HepG2 (cell line): ENCODE measurements at regions not wholly inside any gene's neighbourhood (a gene's known extent, or its start where the extent isn't known, plus 50 kb on each side); places are given as distances from the start of the nearest gene placed in this dataset.

ENCODE experiments used
- ATAC-seq: fragments of 200-7000 bp; cut with Tn5 transposase; 3 replicates; pipeline ENCODE4 v1.9.1; 2020; ENCODE audit warnings: mild to moderate bottlenecking, moderate library complexity
- BruUV-seq: library from RNA; stranded (reverse); fragments of 400-500 nt; replicated peaks from 2 replicates; lab custom pipeline; 2021; lab: Mats Ljungman, UMichigan
- CTCF ChIA-PET: fragments of 300-600 bp; formaldehyde crosslinking; extraction: SDS; loops from one replicate; lab custom pipeline; 2021; ENCODE audit warnings: low total read pairs, inconsistent platforms, low intra/inter-chr PET ratio; lab: Yijun Ruan, JAX
- POLR2A ChIA-PET: fragments of 350-600 bp; sonication (Branson Sonifier 250); formaldehyde crosslinking; loops from one replicate; lab custom pipeline; 2020; ENCODE audit warnings: antibody characterized with exemption, inconsistent platforms; lab: Yijun Ruan, JAX
- DNase-seq: peaks from one replicate; pipeline ENCODE4 v3.0.0-alpha.2; 2015; ENCODE audit warnings: low spot score
- FAIRE-seq: peaks from 3 replicates; lab custom pipeline; 2011; peaks lifted over from hg19 to GRCh38; lab: Jason Lieb, UNC
- H2AFZ ChIP-seq: one replicate; pipeline ENCODE4 v1.6.1; 2011; ENCODE audit warnings: low read length, inconsistent platforms
- H3K27ac ChIP-seq: fragments of 300-600 bp; 3 replicates; pipeline ENCODE4 v1.8.0; 2011; ENCODE audit warnings: mixed run types, mild to moderate bottlenecking, mixed read lengths, low read length, inconsistent platforms; ENCODE audit not compliant: insufficient read depth; ENCODE audit errors: extremely low read length
- H3K27me3 ChIP-seq, 2 experiments: fragments of 200-600 bp in 1 of 2; 2 replicates in 1 of 2; 3 replicates in 1 of 2; pipeline versions ENCODE4 v1.6.0 to v1.8.0; 2011; ENCODE audit warnings: low read length in 2 of 2, mild to moderate bottlenecking in 2 of 2, moderate library complexity in 2 of 2, inconsistent platforms in 1 of 2; ENCODE audit not compliant: insufficient read depth in 2 of 2, control insufficient read depth in 1 of 2
- H3K36me3 ChIP-seq, 2 experiments: fragments of 200-600 bp in 1 of 2; replicated peaks in 1 of 2; 2 replicates in 1 of 2; 3 replicates in 1 of 2; pipeline versions ENCODE4 v1.5.1 to v1.8.0; 2011; ENCODE audit warnings: low read length in 2 of 2, inconsistent platforms in 1 of 2; ENCODE audit not compliant: insufficient read depth in 2 of 2, control insufficient read depth in 1 of 2
- H3K4me1 ChIP-seq: 2 replicates; pipeline ENCODE4 v1.5.1; 2012; ENCODE audit warnings: low read length, inconsistent platforms; ENCODE audit not compliant: insufficient read depth
- H3K4me2 ChIP-seq: 2 replicates; pipeline ENCODE4 v1.6.0; 2011; ENCODE audit warnings: low read depth, low read length, inconsistent platforms
- H3K4me3 ChIP-seq, 3 experiments: fragments of 200-600 bp in 1 of 3; sonication (generic), shearing (Covaris generic) in 1 of 3; replicated peaks in 1 of 3; 2 replicates each; pipeline ENCODE4 v1.5.1; 2011 to 2016; ENCODE audit warnings: low read length in 3 of 3, inconsistent platforms in 2 of 3, low read depth in 2 of 3, mild to moderate bottlenecking in 2 of 3, control low read depth in 1 of 3, mixed read lengths in 1 of 3; ENCODE audit not compliant: insufficient read depth in 1 of 3
- H3K79me2 ChIP-seq: one replicate; pipeline ENCODE4 v1.6.1; 2011; ENCODE audit warnings: low read length, inconsistent platforms; ENCODE audit not compliant: insufficient read depth
- H3K9ac ChIP-seq: 2 replicates; pipeline ENCODE4 v1.6.0; 2011; ENCODE audit warnings: mild to moderate bottlenecking, low read depth, low read length, inconsistent platforms; ENCODE audit not compliant: insufficient read depth
- H3K9me3 ChIP-seq: 2 replicates; pipeline ENCODE4 v1.5.1; 2012; ENCODE audit warnings: mild to moderate bottlenecking, low read length
- H4K20me1 ChIP-seq: 2 replicates; pipeline ENCODE4 v1.6.0; 2011; ENCODE audit warnings: inconsistent platforms, mild to moderate bottlenecking, low read length, moderate library complexity; ENCODE audit not compliant: insufficient read depth
- ARHGAP35 ChIP-seq: sonication (generic); formaldehyde crosslinking; IDR thresholded peaks from 2 replicates; pipeline ENCODE4 v1.9.0; 2022; ENCODE audit warnings: mild to moderate bottlenecking, inconsistent platforms, moderate library complexity, missing genetic modification reagents, borderline replicate concordance
- BCL6 ChIP-seq: IDR thresholded peaks from 2 replicates; pipeline ENCODE4 v1.6.1; 2016; ENCODE audit warnings: missing genetic modification reagents, missing compliant biosample characterization
- BORCS8-MEF2B ChIP-seq: sonication (generic); formaldehyde crosslinking; IDR thresholded peaks from 2 replicates; pipeline ENCODE4 v1.8.0; 2022; ENCODE audit warnings: mild to moderate bottlenecking, missing genetic modification reagents
- CBX5 ChIP-seq: sonication (generic); formaldehyde crosslinking; IDR thresholded peaks from 2 replicates; pipeline ENCODE4 v1.4.0; 2020; ENCODE audit warnings: missing genetic modification reagents, borderline replicate concordance
- FOXA3 ChIP-seq: IDR thresholded peaks from 2 replicates; pipeline ENCODE4 v1.6.1; 2016; ENCODE audit warnings: missing genetic modification reagents, missing compliant biosample characterization
- HOXA5 ChIP-seq: sonication (generic); formaldehyde crosslinking; IDR thresholded peaks from 2 replicates; pipeline ENCODE4 v1.4.0; 2020; ENCODE audit warnings: missing genetic modification reagents
- KAT2B ChIP-seq: fragments of 150-350 bp; IDR thresholded peaks from 2 replicates; pipeline ENCODE4 v1.6.1; 2014; ENCODE audit warnings: low read depth, low read length, borderline replicate concordance
- KDM3A ChIP-seq: IDR thresholded peaks from 2 replicates; pipeline ENCODE4 v1.6.1; 2018; ENCODE audit warnings: low read depth, missing compliant biosample characterization
- KMT2B ChIP-seq: IDR thresholded peaks from 2 replicates; pipeline ENCODE4 v1.6.1; 2016; ENCODE audit warnings: missing genetic modification reagents, missing compliant biosample characterization
- PITX1 ChIP-seq: sonication (generic); formaldehyde crosslinking; IDR thresholded peaks from 2 replicates; pipeline ENCODE4 v1.5.1; 2020; ENCODE audit warnings: mild to moderate bottlenecking, missing genetic modification reagents
- SMC3 ChIP-seq: IDR thresholded peaks from 2 replicates; pipeline ENCODE4 v1.6.1; 2011; ENCODE audit warnings: low read length, improper control_type of control experiment
- SNAPC5 ChIP-seq: sonication (generic); formaldehyde crosslinking; IDR thresholded peaks from 2 replicates; pipeline ENCODE4 v1.8.1; 2023; ENCODE audit warnings: mild to moderate bottlenecking, missing genetic modification reagents, borderline replicate concordance
- STAG1 ChIP-seq: sonication (generic); formaldehyde crosslinking; IDR thresholded peaks from 2 replicates; pipeline ENCODE4 v1.4.0; 2020; ENCODE audit warnings: missing genetic modification reagents
- SUZ12 ChIP-seq: fragments of 150-350 bp; IDR thresholded peaks from 2 replicates; pipeline ENCODE4 v1.6.1; 2014; ENCODE audit warnings: low read depth, low read length
- TCF7 ChIP-seq: sonication (generic); IDR thresholded peaks from 2 replicates; pipeline ENCODE4 v1.6.1; 2016; ENCODE audit warnings: antibody characterized with exemption, low read depth
- XRCC5 ChIP-seq: fragments of 200-400 bp; formaldehyde crosslinking; optimal IDR thresholded peaks from 2 replicates; pipeline ENCODE3; 2017; ENCODE audit warnings: mild to moderate bottlenecking, low read length
- YEATS4 ChIP-seq: sonication (generic); formaldehyde crosslinking; IDR thresholded peaks from 2 replicates; pipeline ENCODE4 v1.4.0; 2020; ENCODE audit warnings: missing genetic modification reagents, borderline replicate concordance
- ZKSCAN5 ChIP-seq: sonication (generic); formaldehyde crosslinking; IDR thresholded peaks from 2 replicates; pipeline ENCODE4 v1.5.1; 2020; ENCODE audit warnings: mild to moderate bottlenecking, missing genetic modification reagents
- ZNF138 ChIP-seq: sonication (generic); formaldehyde crosslinking; IDR thresholded peaks from 2 replicates; pipeline ENCODE4 v1.5.0; 2020; ENCODE audit warnings: mild to moderate bottlenecking, low read depth, missing genetic modification reagents
- ZNF331 ChIP-seq: sonication (generic); formaldehyde crosslinking; IDR thresholded peaks from 2 replicates; pipeline ENCODE4 v1.4.0; 2020; ENCODE audit warnings: missing genetic modification reagents
- ZNF34 ChIP-seq: sonication (generic); formaldehyde crosslinking; IDR thresholded peaks from 2 replicates; pipeline ENCODE4 v1.4.0; 2020; ENCODE audit warnings: mild to moderate bottlenecking, missing genetic modification reagents, borderline replicate concordance
- ZNF460 ChIP-seq: sonication (generic); formaldehyde crosslinking; IDR thresholded peaks from 2 replicates; pipeline ENCODE4 v1.5.1; 2020; ENCODE audit warnings: missing genetic modification reagents, mild to moderate bottlenecking, borderline replicate concordance
- ZNF580 ChIP-seq: IDR thresholded peaks from 2 replicates; pipeline ENCODE4 v1.6.1; 2016; ENCODE audit warnings: low read depth, borderline replicate concordance
- ZNF598 ChIP-seq: sonication (generic); formaldehyde crosslinking; IDR thresholded peaks from 2 replicates; pipeline ENCODE4 v1.5.1; 2020; ENCODE audit warnings: mild to moderate bottlenecking, missing genetic modification reagents, borderline replicate concordance
- ZNF614 ChIP-seq: IDR thresholded peaks from 2 replicates; pipeline ENCODE4 v1.6.1; 2018; ENCODE audit warnings: missing biosample characterization, missing genetic modification reagents, inconsistent platforms, borderline replicate concordance
- WGBS: methylation state at CpG from one replicate; pipeline ENCODE4 v1.1.6; 2017; ENCODE audit warnings: low lambda C conversion rate; 5-methylcytosine and 5-hydroxymethylcytosine counted together
- in situ Hi-C: cut with HindIII; loops from 2 replicates; pipeline ENCODE4 v1.10.0; 2017; ENCODE audit warnings: low pct_unique_long_range_greater_than_20kb; ENCODE audit not compliant: extremely low pct_ligation_motif_present
- intact Hi-C: fragments of 100-400 bp; cut with micrococcal nuclease; formaldehyde crosslinking; loops from one replicate; pipeline ENCODE4 v1.10.0; 2022; ENCODE audit not compliant: unreplicated experiment
- TF ChIP-seq, protein P1 (sequence below): sonication (generic); formaldehyde crosslinking; IDR thresholded peaks from 2 replicates; pipeline ENCODE4 v1.5.0; 2020; ENCODE audit warnings: mild to moderate bottlenecking, missing genetic modification reagents, borderline replicate concordance

- POLR2A ChIA-PET = no interaction called here
- CTCF ChIA-PET = interaction anchor here (0.9 to 3.2 kb wide), 6 partner anchors 147 to 572 kb away, joined by 3 to 62 read pairs (median 14); no protein-coding TSS in a partner anchor
- TF ChIP-seq PITX1 (CRISPR knock-in tag) (0 out of 2 replicates have a peak, but pooled peaks have one; percentile 31), ZNF580 (peak; percentile 56; the same call in 1 of the 2 replicates), ZKSCAN5 (CRISPR knock-in tag) (no peak), KDM3A (CRISPR knock-in tag) (0 out of 2 replicates have a peak, but pooled peaks have one; percentile 13), ZNF598 (CRISPR knock-in tag) (0 out of 2 replicates have a peak, but pooled peaks have one; percentile 34), YEATS4 (CRISPR knock-in tag) (0 out of 2 replicates have a peak, but pooled peaks have one; percentile 36), HOXA5 (CRISPR knock-in tag) (0 out of 2 replicates have a peak, but pooled peaks have one; percentile 48), ZNF331 (CRISPR knock-in tag) (peak; percentile 59; the same call in 1 of the 2 replicates), STAG1 (CRISPR knock-in tag) (peak; percentile 78), KAT2B (no peak), ZNF614 (peak; percentile 41; the same call in 1 of the 2 replicates), SMC3 (peak; percentile 91), ZNF138 (no peak), ARHGAP35 (CRISPR knock-in tag) (no peak), ZNF460 (no peak), CBX5 (peak; percentile 29; the same call in 1 of the 2 replicates), BORCS8-MEF2B (no peak), TCF7 (no peak), FOXA3 (0 out of 2 replicates have a peak, but pooled peaks have one; percentile 25), BCL6 (CRISPR knock-in tag) (peak; percentile 38; the same call in 1 of the 2 replicates), XRCC5 (peak; percentile 68), SNAPC5 (CRISPR knock-in tag) (no peak), ZNF34 (CRISPR knock-in tag) (no peak), KMT2B (CRISPR knock-in tag) (0 out of 2 replicates have a peak, but pooled peaks have one; percentile 37), SUZ12 (no peak)
- TF ChIP-seq, protein P1, sequence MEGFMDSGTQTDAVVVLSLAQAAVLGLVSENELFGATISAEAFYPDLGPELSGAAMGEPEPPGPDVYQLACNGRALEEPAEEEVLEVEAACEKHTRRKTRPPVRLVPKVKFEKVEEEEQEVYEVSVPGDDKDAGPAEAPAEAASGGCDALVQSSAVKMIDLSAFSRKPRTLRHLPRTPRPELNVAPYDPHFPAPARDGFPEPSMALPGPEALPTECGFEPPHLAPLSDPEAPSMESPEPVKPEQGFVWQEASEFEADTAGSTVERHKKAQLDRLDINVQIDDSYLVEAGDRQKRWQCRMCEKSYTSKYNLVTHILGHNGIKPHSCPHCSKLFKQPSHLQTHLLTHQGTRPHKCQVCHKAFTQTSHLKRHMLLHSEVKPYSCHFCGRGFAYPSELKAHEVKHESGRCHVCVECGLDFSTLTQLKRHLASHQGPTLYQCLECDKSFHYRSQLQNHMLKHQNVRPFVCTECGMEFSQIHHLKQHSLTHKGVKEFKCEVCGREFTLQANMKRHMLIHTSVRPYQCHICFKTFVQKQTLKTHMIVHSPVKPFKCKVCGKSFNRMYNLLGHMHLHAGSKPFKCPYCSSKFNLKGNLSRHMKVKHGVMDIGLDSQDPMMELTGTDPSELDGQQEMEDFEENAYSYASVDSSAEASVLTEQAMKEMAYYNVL (CRISPR knock-in tag) = peak; percentile 20; the same call in 1 of the 2 replicates
These were observed 100.7 kb upstream of the STK39 start for GRCh38 chr2:168348076-168348475.

More at GRCh38 chr2:168348076-168348475, 100.7 kb upstream of the STK39 start:
- no peak overlapping the region for H2AFZ ChIP-seq
- intact Hi-C loops (loop anchor here (1.0 to 5.0 kb wide), 2 partner anchors 146 to 279 kb away; no protein-coding TSS in a partner anchor), in situ Hi-C loops (loop anchor here (5.0 kb wide), 3 partner anchors 359 to 574 kb away; no protein-coding TSS in a partner anchor)
- no peak overlapping the region for H3K4me3 ChIP-seq
- H3K9ac ChIP-seq = no peak overlapping the region
- H3K79me2 ChIP-seq = no peaks in the 10 kb centered on the region
- peak overlapping the region; percentile 45 for H3K4me2 ChIP-seq
- 3% methylated on average over 2 of the region's 2 CpGs for WGBS
- no peaks in the 10 kb centered on the region for H4K20me1 ChIP-seq
- ATAC-seq = peak; percentile 99
- no peaks in the 10 kb centered on the region for H3K27me3 ChIP-seq
- no peak overlapping the region for H3K27ac ChIP-seq
- peak; percentile 73 for DNase-seq
- BruUV-seq = no TSS peak
- no peaks in the 10 kb centered on the region for H3K9me3 ChIP-seq
- H3K36me3 ChIP-seq = no peaks in the 10 kb centered on the region
- peaks cover 7% of the 10 kb centered on the region for H3K4me1 ChIP-seq
- peak; percentile 88 for FAIRE-seq
